GM21526 (cell line): ENCODE measurements at regions not wholly inside any gene's neighbourhood (a gene's known extent, or its start where the extent isn't known, plus 50 kb on each side); places are given as distances from the start of the nearest gene placed in this dataset.
"Not testable (repeated sequence)": the region's sequence is repeated elsewhere in the genome, so short reads cannot be mapped to it uniquely, and the experiment has no call there.

Experiments used
- ATAC-seq: cut with Tn5 transposase; IDR thresholded peaks from one replicate; pipeline ENCODE4 v1.9.1; 2021; ENCODE audit warnings: moderate library complexity; ENCODE audit not compliant: unreplicated experiment, low FRiP score

- ATAC-seq: no peak
Measured at GRCh38 chr11:134981835-134982234, 569.8 kb upstream of the B3GAT1 start.

- ATAC-seq: no peak
Measured at GRCh38 chr11:134980819-134981710, 569.0 kb upstream of the B3GAT1 start.

DNA sequence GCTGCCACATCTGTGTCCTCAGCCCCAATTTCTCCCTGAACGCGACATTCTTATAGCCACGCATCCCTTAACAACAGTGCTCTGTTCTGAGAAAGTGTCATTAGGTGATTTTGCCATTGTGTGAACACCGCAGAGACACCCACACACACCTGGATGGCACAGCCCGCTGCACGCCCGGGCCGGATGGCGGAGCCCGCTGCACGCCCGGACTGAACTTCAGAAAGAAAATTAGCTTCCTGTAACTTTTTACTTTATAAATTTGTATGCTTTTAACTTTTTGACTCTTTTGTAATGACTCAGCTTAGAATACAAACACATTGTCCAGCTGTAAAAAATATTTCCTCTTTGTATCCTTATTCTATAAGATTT, 567.0 kb upstream of the B3GAT1 start:
- ATAC-seq: not testable (repeated sequence)

- ATAC-seq: no peak
Measured at GRCh38 chr11:134978388-134979088, 566.5 kb upstream of the B3GAT1 start.

GRCh38 chr11:134976551-134976950, 564.5 kb upstream of the B3GAT1 start:
- no peak for ATAC-seq

- no peak for ATAC-seq
Measured at GRCh38 chr11:134975866-134976376, 563.9 kb upstream of the B3GAT1 start.

DNA sequence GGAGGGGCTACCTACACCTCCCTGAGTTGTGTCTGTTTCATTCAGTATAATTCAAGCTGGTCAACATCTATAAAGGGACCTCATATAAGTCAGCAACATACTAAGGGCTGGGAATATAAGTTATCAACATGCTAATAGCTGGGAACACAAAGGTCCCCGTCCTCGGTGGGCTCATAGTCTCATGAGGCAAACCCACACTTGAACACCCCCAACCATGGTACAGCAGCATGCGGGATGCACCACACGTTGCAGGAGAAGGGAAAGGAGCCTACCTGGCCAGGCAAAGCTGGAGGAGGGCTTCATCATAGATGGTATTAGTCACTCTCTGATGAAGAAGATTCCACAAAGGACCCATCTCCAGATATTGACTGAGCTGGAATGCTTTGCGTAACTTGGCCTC, 561.8 kb upstream of the B3GAT1 start:
- ATAC-seq: no peak

DNA sequence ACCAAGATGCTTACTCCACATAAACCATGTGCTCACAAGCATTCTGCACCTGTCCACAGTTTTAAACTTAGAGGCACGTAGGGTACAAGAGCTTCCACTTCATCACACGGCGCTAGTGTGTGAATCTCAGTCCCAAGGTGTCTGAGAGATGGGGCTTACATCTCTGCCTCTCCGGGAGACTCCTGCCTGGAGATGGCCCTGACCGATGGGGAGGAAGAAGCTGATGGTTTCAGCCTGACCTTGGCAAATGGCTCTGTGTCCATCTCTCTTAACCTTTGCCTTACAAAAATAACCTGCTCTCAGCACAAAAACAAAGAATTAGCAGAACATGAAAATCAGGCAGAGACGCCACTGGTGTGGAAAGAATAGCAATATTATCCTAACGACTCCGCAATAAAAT, 559.3 kb upstream of the B3GAT1 start:
- ATAC-seq: no peak

- ATAC-seq: no peak
Measured at GRCh38 chr11:134967746-134968145, 555.7 kb upstream of the B3GAT1 start.

DNA sequence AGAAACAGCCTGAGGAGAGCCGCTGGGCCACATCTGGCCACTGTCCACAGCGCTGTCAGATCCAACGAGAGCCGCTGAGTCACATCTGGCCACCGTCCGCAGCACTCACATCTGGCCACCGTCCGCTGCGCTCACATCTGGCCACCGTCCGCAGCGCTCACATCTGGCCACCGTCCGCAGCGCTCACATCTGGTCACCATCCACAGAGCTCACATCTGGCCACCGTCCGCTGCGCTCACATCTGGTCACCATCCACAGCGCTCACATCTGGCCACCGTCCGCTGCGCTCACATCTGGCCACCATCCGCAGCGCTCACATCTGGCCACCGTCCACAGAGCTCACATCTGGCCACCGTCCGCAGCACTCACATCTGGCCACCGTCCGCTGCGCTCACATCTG, 549.3 kb upstream of the B3GAT1 start:
- ATAC-seq: not testable (repeated sequence)

GRCh38 chr11:134958870-134959269, 546.8 kb upstream of the B3GAT1 start:
- no peak for ATAC-seq

GRCh38 chr11:134958336-134958640, 546.2 kb upstream of the B3GAT1 start:
- ATAC-seq: no peak

DNA sequence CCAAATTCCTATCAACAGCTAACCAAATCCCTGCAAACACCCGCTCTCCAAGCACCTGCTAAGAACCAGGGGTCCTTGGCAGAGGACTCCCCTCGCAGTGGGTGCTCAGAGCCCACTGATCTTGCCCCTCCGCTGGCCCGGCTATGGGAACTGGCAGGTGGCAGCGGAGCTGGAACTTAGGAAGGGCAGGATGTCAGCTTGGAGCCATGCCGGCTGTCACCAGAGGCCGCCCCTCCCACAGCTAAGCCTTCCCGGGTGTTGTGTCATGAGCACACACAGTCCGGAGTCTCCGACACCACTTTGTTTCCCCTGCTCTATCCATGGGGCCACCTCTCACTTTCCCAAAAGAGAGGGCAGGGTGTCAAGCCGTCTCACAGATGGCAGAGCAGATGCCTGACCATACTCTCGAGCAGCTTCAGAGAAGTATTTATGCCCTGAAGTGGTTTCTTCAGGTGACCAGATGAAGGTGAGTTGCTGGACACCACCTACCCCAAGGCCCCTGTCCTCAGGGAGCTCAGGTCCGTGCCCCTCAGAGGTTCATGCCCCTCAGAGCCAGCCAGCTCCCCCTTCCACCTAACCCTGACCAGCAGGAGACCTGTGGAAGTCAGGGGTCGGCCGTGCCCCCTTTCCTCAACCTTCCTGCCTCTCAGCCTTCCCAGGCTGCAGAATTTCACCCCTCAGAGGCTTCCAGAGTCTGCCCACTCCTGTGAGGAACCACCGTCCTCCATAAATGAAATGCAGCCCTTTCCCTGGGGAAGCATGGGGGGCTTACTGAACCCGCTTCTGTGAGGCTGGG, 545.7 kb upstream of the B3GAT1 start:
- ATAC-seq: no peak

- no peak for ATAC-seq
Measured at GRCh38 chr11:134956450-134957210, 544.6 kb upstream of the B3GAT1 start.

GRCh38 chr11:134955970-134956369, 543.9 kb upstream of the B3GAT1 start:
- ATAC-seq: not testable (repeated sequence)

DNA sequence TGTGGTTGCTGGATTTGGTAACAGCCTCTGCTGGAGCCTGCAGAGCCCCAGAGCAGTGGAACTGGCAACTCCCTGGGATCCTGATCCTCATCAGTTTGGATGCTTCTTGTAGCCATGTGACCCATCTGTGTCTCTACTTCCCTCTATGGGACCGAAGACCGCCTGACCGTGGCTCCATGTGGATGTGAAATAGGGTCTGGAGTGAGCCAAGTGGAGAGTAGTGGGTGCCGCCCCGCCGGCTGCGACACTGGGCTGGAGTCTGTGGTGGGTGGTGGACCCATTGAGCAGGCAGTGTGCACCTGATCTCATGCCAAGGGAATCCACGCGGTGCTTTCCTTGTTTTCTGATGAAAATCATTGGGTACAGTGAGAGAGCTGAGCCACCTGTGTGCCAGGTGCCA, 543.2 kb upstream of the B3GAT1 start:
- no peak for ATAC-seq

DNA sequence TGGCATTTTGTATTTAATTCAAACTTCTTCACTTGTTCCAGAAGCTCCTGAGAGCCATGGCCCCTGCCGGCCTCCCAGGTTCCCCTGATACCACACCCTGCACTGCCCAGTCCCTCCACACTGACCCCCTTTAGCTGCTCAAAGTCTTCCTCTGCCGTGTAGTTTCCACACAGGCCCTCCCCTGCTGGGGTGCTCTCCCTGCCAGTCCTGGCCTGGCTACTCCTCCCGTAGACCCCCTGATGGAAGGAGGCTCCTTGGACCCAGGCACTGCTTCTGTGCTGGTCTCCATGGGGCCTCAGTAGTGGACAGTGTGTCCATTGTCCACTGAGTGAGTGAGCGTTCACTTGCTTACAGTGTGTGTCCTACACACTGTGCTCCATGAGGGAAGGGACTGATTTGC, 542.4 kb upstream of the B3GAT1 start:
- ATAC-seq: not testable (repeated sequence)

DNA sequence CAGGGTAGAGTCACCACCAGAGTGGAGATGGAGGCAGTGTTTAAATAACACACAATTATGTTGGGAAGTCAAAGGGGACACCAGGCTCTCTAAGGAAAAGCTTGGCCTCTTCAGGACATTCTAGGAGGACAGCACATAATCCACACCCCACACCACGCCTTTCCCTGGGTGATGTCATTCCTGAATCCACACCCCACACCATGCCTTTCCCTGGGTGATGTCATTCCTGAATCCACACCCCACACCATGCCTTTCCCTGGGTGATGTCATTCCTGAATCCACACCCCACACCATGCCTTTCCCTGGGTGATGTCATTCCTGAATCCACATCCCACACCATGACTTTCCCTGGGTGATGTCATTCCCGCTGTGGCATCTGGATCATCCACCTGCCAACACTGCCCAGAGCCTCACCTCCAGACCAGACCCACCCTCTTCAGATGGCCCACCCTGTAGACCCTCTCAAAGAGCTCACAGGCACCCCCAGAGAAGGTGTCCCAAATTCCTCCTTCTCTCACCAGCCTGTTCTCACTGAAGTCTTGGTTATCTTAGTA, 541.5 kb upstream of the B3GAT1 start:
- not testable (repeated sequence) for ATAC-seq

- no peak for ATAC-seq
Measured at GRCh38 chr11:134951305-134951700, 539.3 kb upstream of the B3GAT1 start.

GRCh38 chr11:134950692-134951304, 538.8 kb upstream of the B3GAT1 start:
- ATAC-seq: no peak
